HFF-Myc (cell line): ENCODE measurements at regions not wholly inside any gene's neighbourhood (a gene's known extent, or its start where the extent isn't known, plus 50 kb on each side); places are given as distances from the start of the nearest gene placed in this dataset.

Experiments used
- DNase-seq: peaks from one replicate; pipeline ENCODE4 v3.0.0-alpha.2; 2011; ENCODE audit warnings: low read depth; ENCODE audit errors: extremely low read depth
- H3K4me3 ChIP-seq: replicated peaks from 2 replicates; pipeline ENCODE4 v1.5.1; 2011; ENCODE audit warnings: low read depth, mild to moderate bottlenecking, control low read depth, low read length
- TF ChIP-seq, protein P1 (sequence below): IDR thresholded peaks from 2 replicates; pipeline ENCODE4 v1.5.1; 2012; ENCODE audit warnings: mild to moderate bottlenecking, low read depth, low read length, control low read depth; ENCODE audit errors: missing control alignments

- TF ChIP-seq, protein P1, sequence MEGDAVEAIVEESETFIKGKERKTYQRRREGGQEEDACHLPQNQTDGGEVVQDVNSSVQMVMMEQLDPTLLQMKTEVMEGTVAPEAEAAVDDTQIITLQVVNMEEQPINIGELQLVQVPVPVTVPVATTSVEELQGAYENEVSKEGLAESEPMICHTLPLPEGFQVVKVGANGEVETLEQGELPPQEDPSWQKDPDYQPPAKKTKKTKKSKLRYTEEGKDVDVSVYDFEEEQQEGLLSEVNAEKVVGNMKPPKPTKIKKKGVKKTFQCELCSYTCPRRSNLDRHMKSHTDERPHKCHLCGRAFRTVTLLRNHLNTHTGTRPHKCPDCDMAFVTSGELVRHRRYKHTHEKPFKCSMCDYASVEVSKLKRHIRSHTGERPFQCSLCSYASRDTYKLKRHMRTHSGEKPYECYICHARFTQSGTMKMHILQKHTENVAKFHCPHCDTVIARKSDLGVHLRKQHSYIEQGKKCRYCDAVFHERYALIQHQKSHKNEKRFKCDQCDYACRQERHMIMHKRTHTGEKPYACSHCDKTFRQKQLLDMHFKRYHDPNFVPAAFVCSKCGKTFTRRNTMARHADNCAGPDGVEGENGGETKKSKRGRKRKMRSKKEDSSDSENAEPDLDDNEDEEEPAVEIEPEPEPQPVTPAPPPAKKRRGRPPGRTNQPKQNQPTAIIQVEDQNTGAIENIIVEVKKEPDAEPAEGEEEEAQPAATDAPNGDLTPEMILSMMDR: no peak
- DNase-seq: no peak
- H3K4me3 ChIP-seq: no peak overlapping the region
These were observed 229.8 kb downstream of the FGFR2 start for GRCh38 chr10:121368347-121369025.

DNA sequence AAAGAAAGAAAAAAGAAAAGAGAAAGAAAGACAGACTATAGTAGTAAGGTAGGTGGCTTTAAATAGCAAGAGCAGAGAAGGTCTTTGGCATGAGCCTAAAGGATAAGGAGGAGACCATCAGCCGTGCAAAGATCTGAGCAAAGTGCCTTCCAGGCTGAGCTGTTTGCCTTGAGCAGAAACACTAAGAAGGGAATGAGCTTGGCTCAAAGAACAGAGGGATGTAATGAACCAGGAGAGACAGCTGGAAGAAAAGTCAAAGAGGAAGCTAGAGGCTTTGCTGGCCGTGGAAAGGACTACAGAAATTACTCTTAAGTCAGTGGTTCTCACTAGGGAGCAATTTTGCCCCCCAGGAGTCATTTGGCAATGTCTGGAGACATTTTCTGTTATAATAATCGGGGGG, 228.6 kb downstream of the FGFR2 start:
- TF ChIP-seq, protein P1: no peak
- DNase-seq: no peak
- no peak overlapping the region for H3K4me3 ChIP-seq

DNA sequence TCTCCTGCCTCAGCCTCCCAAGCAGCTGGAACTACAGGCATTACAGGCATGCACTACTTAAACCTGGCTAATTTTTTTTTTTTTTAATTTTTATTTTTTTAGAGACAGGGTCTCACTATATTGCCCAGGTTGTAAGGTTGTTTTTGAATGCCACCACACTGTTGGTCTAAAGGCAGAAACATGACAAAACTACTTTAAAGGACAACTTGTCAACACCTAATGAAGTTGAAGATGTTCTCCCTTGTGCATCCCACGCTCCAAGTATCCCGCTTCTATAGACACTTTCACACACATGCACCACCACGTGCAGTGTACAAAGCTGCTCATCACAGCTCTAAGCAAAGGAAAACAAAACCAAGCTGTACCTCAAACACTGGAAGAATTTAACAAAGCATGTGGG, 226.4 kb downstream of the FGFR2 start:
- TF ChIP-seq, protein P1: no peak
- no peak for DNase-seq

GRCh38 chr10:121373411-121373810, 224.8 kb downstream of the FGFR2 start:
- H3K4me3 ChIP-seq: no peak overlapping the region
- DNase-seq: no peak
- TF ChIP-seq, protein P1: no peak

More for the DNA sequence above, 226.4 kb downstream of the FGFR2 start:
- H3K4me3 ChIP-seq: no peak overlapping the region

DNA sequence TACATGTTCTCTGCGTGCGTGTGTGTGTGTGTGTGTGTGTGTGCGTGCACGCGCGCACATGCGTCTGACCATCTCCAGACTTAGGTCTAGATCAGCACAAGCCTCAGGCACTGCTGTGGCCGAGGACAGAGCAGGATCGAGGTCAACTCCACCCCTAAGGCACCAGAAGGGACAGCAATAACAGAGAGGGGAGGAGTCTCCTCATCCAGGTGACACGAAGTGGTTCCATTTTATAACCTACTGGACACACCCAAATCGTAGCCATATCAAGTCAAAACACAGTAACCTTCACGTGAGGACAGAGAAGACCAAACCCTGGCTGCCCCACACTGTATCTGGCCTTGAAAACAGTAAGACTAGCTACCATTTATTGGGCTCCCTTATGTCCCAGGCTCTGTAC, 224.1 kb downstream of the FGFR2 start:
- TF ChIP-seq, protein P1: no peak

GRCh38 chr10:121375172-121375571, 223.1 kb downstream of the FGFR2 start:
- no peak for DNase-seq
- TF ChIP-seq, protein P1: no peak
- no peak overlapping the region for H3K4me3 ChIP-seq

More for the DNA sequence above, 224.1 kb downstream of the FGFR2 start:
- no peak for DNase-seq
- H3K4me3 ChIP-seq: no peak overlapping the region
